ENCODE measurements at regions not wholly inside any gene's neighbourhood (a gene's known extent, or its start where the extent isn't known, plus 50 kb on each side); places are given as distances from the start of the nearest gene placed in this dataset.

- TF ChIP-seq ZNF462 (CRISPR knock-in tag; IDR thresholded peaks at IDR 0.05) (no peak), CREB1 (CRISPR knock-in tag; IDR thresholded peaks at IDR 0.05; ENCODE audit: low read depth) (no peak), ETS1 (IDR thresholded peaks at IDR 0.05) (no peak), STAT1 (IDR thresholded peaks at IDR 0.05; ENCODE audit: unreplicated experiment) (no peak), NANOG (IDR thresholded peaks at IDR 0.05; ENCODE audit: borderline replicate concordance) (no peak), ZNF331 (CRISPR knock-in tag; IDR thresholded peaks at IDR 0.05; ENCODE audit: low read depth) (no peak), EZH2 (IDR thresholded peaks at IDR 0.05; ENCODE audit: low read depth, unreplicated experiment) (no peak), JUNB (IDR thresholded peaks at IDR 0.05; ENCODE audit: unreplicated experiment) (no peak)
Measured at GRCh38 chr14:50023671-50024490, 92.5 kb downstream of the VCPKMT start (continued).

- Histone ChIP-seq H3K9me2 (ENCODE audit: insufficient read depth) (peaks cover 6% of the 10 kb centered on the region; the same call in 1 of the 2 replicates), H3K27ac (ENCODE audit: low read depth) (no peak overlapping the region), H3K4me1 (ENCODE audit: insufficient read depth) (no peaks in the 10 kb centered on the region), H3K4me2 (no peak overlapping the region), H3K79me2 (replicated peaks; ENCODE audit: insufficient read depth) (no peaks in the 10 kb centered on the region), H3K27me3 (ENCODE audit: insufficient read depth) (no peaks in the 10 kb centered on the region), H2AFZ (no peak overlapping the region), H4K20me1 (replicated peaks; ENCODE audit: insufficient read depth) (no peaks in the 10 kb centered on the region), H3K4me3 (no peak overlapping the region), H3K36me3 (ENCODE audit: insufficient read depth) (no peaks in the 10 kb centered on the region), H3F3A (replicated peaks; ENCODE audit: low read depth) (no peaks in the 10 kb centered on the region)
- TF ChIP-seq ZNF114 (CRISPR knock-in tag; IDR thresholded peaks at IDR 0.05) (no peak), JUNB (IDR thresholded peaks at IDR 0.05; ENCODE audit: unreplicated experiment) (no peak), POLR2AphosphoS5 (IDR thresholded peaks at IDR 0.05; ENCODE audit: low read depth) (no peak), STAT1 (IDR thresholded peaks at IDR 0.05; ENCODE audit: unreplicated experiment) (no peak), CTCF (conservative IDR thresholded peaks at IDR 0.05; ENCODE audit: low read depth in 2 of 2) (no peak), ETS1 (IDR thresholded peaks at IDR 0.05) (no peak), EZH2phosphoT487 (IDR thresholded peaks at IDR 0.05; ENCODE audit: unreplicated experiment) (no peak), ZNF331 (CRISPR knock-in tag; IDR thresholded peaks at IDR 0.05; ENCODE audit: low read depth) (no peak), CREB1 (CRISPR knock-in tag; IDR thresholded peaks at IDR 0.05; ENCODE audit: low read depth) (no peak)
- no peak overlapping the region for H3K4me3 Mint-ChIP-seq
- DNase-seq (ENCODE audit: low spot score) = no peak
- no peak for ATAC-seq
- H3K27me3 Mint-ChIP-seq (ENCODE audit: insufficient read depth, low read depth, poor library complexity) = no peaks in the 10 kb centered on the region
- H3K4me1 Mint-ChIP-seq = no peaks in the 10 kb centered on the region
- peaks cover 8% of the 10 kb centered on the region for H3K9me3 Mint-ChIP-seq
- H3K27ac Mint-ChIP-seq = no peak overlapping the region
- H3K36me3 Mint-ChIP-seq (ENCODE audit: low read depth) = peaks cover 3% of the 10 kb centered on the region; the same call in 1 of the 3 replicates
Measured at GRCh38 chr14:50025073-50025472, 91.3 kb downstream of the VCPKMT start.

All from GM23338 (cell line).